ENCODE measurements at regions not wholly inside any gene's neighbourhood (a gene's known extent, or its start where the extent isn't known, plus 50 kb on each side); places are given as distances from the start of the nearest gene placed in this dataset.

DNA sequence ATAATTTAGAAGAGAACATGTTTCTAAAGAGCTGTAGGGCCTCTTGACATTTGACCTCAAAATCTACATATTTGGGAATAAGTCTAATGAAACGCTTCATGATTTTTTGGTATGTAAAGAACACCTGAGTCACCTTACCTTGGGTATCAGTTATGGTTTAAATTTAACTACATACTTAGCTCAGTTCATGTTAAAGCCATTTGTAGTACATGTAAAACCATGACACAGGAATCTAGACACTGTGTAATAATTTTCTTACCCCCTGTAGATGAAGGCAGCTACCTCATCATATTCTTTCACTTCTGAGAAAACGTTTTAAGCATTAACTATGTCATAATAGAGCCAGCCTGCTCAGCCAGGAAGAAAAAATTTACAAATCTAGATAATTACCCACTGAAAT lies 105.8 kb upstream of the CPNE8 start:
- DNase-seq (ENCODE audit: insufficient read length, low spot score), result no peak
- no peak for FAIRE-seq
- TF ChIP-seq CTCF (IDR thresholded peaks at IDR 0.05; ENCODE audit: insufficient read depth, missing control alignments), result no peak

DNA sequence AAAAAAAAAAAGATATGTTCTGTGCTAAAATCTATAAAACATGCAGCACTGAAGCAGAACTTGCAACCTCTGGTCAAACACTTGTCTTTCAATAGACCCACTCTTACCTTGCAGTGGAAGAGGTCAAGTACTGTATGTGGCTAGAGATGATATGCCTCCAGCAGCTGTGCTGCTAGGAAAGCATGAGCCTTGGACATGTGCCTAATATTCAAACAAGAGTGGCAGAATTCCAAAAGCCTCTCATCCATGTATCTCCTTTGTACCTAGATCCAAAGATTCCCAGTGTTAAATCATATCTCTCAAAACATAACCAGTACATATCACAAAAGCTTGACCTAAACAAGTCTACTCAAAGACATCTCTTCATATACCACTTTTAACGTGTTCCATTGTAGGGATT lies 105.0 kb upstream of the CPNE8 start:
- TF ChIP-seq CTCF (IDR thresholded peaks at IDR 0.05; ENCODE audit: insufficient read depth, missing control alignments), result no peak
- no peak for DNase-seq (ENCODE audit: insufficient read length, low spot score)
- no peak for FAIRE-seq

GRCh38 chr12:39007619-39008018 lies 102.2 kb upstream of the CPNE8 start:
- DNase-seq (ENCODE audit: insufficient read length, low spot score), result no peak
- no peak for TF ChIP-seq CTCF (IDR thresholded peaks at IDR 0.05; ENCODE audit: insufficient read depth, missing control alignments)
- no peak for FAIRE-seq

DNA sequence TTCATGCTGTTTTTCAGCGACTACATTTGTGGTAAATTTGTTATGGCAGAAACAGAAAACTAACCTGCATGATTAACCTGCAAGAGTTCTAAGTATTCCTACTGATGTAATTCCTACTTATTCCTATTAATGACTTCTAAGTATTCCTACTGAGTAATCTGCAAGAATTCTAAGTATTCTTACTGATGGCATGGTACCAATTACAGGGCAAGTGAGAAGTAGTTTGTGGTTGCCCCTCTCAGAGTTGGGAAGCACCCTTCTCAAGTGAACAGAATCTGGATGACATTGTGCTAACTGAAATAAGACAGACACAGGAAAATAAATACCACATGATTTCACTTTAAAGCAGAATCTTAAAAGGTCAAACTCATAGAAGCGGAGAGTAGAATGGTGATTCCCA lies 100.9 kb upstream of the CPNE8 start:
- no peak for TF ChIP-seq CTCF (IDR thresholded peaks at IDR 0.05; ENCODE audit: insufficient read depth, missing control alignments)
- FAIRE-seq (no peak), DNase-seq (ENCODE audit: insufficient read length, low spot score) (no peak)

DNA sequence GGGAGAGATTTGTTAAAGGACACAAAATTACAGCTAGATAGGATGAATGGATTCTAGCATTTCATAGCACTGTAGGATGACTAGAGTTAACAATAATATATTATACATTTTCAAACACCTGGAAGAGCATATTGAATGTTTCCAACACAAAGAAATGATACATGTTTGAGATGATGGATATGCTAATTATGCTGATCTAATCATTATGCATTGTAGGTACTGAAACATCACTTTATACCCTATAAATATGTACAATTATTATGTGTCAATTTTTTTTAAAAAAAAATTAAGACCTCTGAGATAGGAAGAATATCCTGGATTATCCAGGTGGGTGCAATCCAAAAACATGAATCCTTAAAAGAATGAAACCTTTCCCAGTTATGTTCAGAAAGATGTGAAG lies 100.3 kb upstream of the CPNE8 start:
- no peak for TF ChIP-seq CTCF (IDR thresholded peaks at IDR 0.05; ENCODE audit: insufficient read depth, missing control alignments)
- FAIRE-seq (no peak), DNase-seq (ENCODE audit: insufficient read length, low spot score) (no peak)

- no peak for TF ChIP-seq CTCF (IDR thresholded peaks at IDR 0.05; ENCODE audit: insufficient read depth, missing control alignments)
Measured at GRCh38 chr12:39003541-39004155, 98.3 kb upstream of the CPNE8 start.

DNA sequence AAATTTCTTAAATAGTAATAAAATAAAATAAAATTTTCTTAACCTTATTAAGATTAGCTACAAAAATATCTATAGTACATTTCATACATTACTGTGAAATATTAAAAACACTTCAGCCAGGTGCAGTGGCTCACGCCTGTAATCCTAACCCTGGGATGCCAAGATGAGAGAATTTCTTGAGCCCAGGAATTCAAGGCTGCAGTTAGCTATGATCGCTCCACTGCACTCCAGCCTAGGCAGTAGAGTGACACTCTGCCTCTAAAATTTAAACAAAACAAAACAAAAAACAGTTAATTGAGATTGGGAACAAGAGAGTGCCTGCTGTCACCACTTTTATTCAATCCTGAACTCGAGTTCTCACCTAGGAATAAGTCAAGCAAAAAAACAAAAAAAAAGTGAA lies 95.0 kb upstream of the CPNE8 start:
- DNase-seq (ENCODE audit: insufficient read length, low spot score) (no peak), FAIRE-seq (no peak)
- no peak for TF ChIP-seq CTCF (IDR thresholded peaks at IDR 0.05; ENCODE audit: insufficient read depth, missing control alignments)

More at GRCh38 chr12:39003541-39004155, 98.3 kb upstream of the CPNE8 start:
- DNase-seq (ENCODE audit: insufficient read length, low spot score), result no peak
- no peak for FAIRE-seq
